ENCODE measurements at regions not wholly inside any gene's neighbourhood (a gene's known extent, or its start where the extent isn't known, plus 50 kb on each side); places are given as distances from the start of the nearest gene placed in this dataset.

GRCh38 chr1:239253032-239253431 is 133.3 kb upstream of the CHRM3 start:
- TF ChIP-seq POLR2AphosphoS5 (IDR thresholded peaks at IDR 0.05; ENCODE audit: borderline replicate concordance, low read depth, low read length) = no peak
- no peak for TF ChIP-seq EZH2 (IDR thresholded peaks at IDR 0.05)

Data from SK-N-MC (cell line).